Fibroblast of lung (primary cell): ENCODE measurements at regions not wholly inside any gene's neighbourhood (a gene's known extent, or its start where the extent isn't known, plus 50 kb on each side); places are given as distances from the start of the nearest gene placed in this dataset.

Experiments
- DNase-seq, 2 donors: peaks; one replicate each; pipeline versions ENCODE4 v3.0.0 to v3.0.0-alpha.2; 2010; ENCODE audit warnings: low read depth in 2 of 2
- H2AFZ ChIP-seq: 2 replicates; pipeline ENCODE4 v1.5.1; 2012; ENCODE audit warnings: low read length, control low read depth, inconsistent platforms
- H3K27ac ChIP-seq: 2 replicates; pipeline ENCODE4 v1.5.1; 2011; ENCODE audit warnings: low read length, control low read depth; ENCODE audit not compliant: insufficient read depth
- H3K27me3 ChIP-seq: 2 replicates; pipeline ENCODE4 v1.5.1; 2011; ENCODE audit warnings: mild to moderate bottlenecking, low read length; ENCODE audit not compliant: control insufficient read depth, insufficient read depth
- H3K36me3 ChIP-seq: 2 replicates; pipeline ENCODE4 v1.5.1; 2011; ENCODE audit warnings: low read length; ENCODE audit not compliant: control insufficient read depth, insufficient read depth
- H3K4me1 ChIP-seq: 2 replicates; pipeline ENCODE4 v1.5.1; 2011; ENCODE audit warnings: low read length; ENCODE audit not compliant: control insufficient read depth, insufficient read depth; ENCODE audit errors: extremely low read depth
- H3K4me2 ChIP-seq: 2 replicates; pipeline ENCODE4 v1.5.1; 2011; ENCODE audit warnings: low read length, control low read depth; ENCODE audit not compliant: insufficient read depth; ENCODE audit errors: extremely low read depth
- H3K4me3 ChIP-seq, 4 experiments: fragments of 200-600 bp in 1 of 4; sonication (generic) in 1 of 4; replicated peaks in 1 of 4; 2 replicates each; pipeline ENCODE4 v1.5.1; 2011 to 2016; ENCODE audit warnings: low read length in 4 of 4, low read depth in 3 of 4, mild to moderate bottlenecking in 3 of 4, control low read depth in 2 of 4, inconsistent platforms in 1 of 4, mixed read lengths in 1 of 4; ENCODE audit not compliant: insufficient read depth in 1 of 4; ENCODE audit errors: control extremely low read depth in 1 of 4
- H3K79me2 ChIP-seq: 2 replicates; pipeline ENCODE4 v1.5.1; 2012; ENCODE audit warnings: mild to moderate bottlenecking, low read length, inconsistent platforms; ENCODE audit not compliant: control insufficient read depth, insufficient read depth
- H3K9ac ChIP-seq: 2 replicates; pipeline ENCODE4 v1.5.1; 2011; ENCODE audit warnings: mild to moderate bottlenecking, low read length, control low read depth; ENCODE audit not compliant: insufficient read depth
- H3K9me3 ChIP-seq: 2 replicates; pipeline ENCODE4 v1.5.1; 2012; ENCODE audit warnings: low read depth, low read length; ENCODE audit not compliant: control insufficient read depth, insufficient read depth
- H4K20me1 ChIP-seq: 2 replicates; pipeline ENCODE4 v1.5.1; 2011; ENCODE audit warnings: low read length; ENCODE audit not compliant: control insufficient read depth, insufficient read depth; ENCODE audit errors: extremely low read depth
- EZH2 ChIP-seq: IDR thresholded peaks from 2 replicates; pipeline ENCODE4 v1.5.1; 2012; ENCODE audit warnings: low read length, control low read depth, mild to moderate bottlenecking; ENCODE audit errors: missing control alignments
- TF ChIP-seq, protein P1 (sequence below), 2 donors: IDR thresholded peaks in 1 of 2; conservative IDR thresholded peaks in 1 of 2; 1 replicate in 1 of 2; 2 replicates in 1 of 2; pipeline ENCODE4 v1.5.1; 2011 to 2012; ENCODE audit warnings: low read length in 2 of 2, control low read depth in 1 of 2, inconsistent platforms in 1 of 2, low read depth in 1 of 2, mild to moderate bottlenecking in 1 of 2

DNA sequence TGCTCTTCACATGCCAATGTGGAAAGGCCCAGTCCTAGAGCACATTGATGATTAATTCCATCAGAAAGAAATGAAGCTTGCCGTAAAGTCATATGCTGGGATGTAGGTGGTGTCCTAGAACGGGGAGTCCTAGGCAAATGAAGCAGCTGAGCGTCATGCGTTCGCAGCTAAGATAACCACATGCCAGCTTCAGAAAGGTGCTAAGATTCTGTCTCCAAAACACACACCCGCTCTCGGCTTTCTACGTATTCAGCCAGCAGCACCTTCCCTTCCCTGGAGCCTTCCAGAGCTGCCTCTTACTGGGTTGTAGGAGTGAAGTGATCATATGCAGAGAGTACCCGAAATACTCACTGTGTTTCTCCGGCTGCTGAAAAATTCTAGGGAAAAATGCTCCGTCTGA is 421.6 kb upstream of the ID2 start:
- Histone ChIP-seq H3K4me2 (no peak overlapping the region), H3K4me3 (no peak overlapping the region), H3K27me3 (no peaks in the 10 kb centered on the region), H3K36me3 (no peaks in the 10 kb centered on the region), H3K9ac (no peak overlapping the region), H3K9me3 (no peaks in the 10 kb centered on the region), H3K79me2 (no peaks in the 10 kb centered on the region), H3K27ac (no peak overlapping the region), H3K4me1 (no peaks in the 10 kb centered on the region), H4K20me1 (no peaks in the 10 kb centered on the region), H2AFZ (no peak overlapping the region)
- TF ChIP-seq, protein P1, sequence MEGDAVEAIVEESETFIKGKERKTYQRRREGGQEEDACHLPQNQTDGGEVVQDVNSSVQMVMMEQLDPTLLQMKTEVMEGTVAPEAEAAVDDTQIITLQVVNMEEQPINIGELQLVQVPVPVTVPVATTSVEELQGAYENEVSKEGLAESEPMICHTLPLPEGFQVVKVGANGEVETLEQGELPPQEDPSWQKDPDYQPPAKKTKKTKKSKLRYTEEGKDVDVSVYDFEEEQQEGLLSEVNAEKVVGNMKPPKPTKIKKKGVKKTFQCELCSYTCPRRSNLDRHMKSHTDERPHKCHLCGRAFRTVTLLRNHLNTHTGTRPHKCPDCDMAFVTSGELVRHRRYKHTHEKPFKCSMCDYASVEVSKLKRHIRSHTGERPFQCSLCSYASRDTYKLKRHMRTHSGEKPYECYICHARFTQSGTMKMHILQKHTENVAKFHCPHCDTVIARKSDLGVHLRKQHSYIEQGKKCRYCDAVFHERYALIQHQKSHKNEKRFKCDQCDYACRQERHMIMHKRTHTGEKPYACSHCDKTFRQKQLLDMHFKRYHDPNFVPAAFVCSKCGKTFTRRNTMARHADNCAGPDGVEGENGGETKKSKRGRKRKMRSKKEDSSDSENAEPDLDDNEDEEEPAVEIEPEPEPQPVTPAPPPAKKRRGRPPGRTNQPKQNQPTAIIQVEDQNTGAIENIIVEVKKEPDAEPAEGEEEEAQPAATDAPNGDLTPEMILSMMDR (conservative IDR thresholded peaks at IDR 0.05 in 1 of 2, IDR thresholded peaks at IDR 0.05 in 1 of 2; ENCODE audit: low read depth in 1 of 2, low read length in 2 of 2), result no peak
- no peak for TF ChIP-seq EZH2
- DNase-seq, result no peak

DNA sequence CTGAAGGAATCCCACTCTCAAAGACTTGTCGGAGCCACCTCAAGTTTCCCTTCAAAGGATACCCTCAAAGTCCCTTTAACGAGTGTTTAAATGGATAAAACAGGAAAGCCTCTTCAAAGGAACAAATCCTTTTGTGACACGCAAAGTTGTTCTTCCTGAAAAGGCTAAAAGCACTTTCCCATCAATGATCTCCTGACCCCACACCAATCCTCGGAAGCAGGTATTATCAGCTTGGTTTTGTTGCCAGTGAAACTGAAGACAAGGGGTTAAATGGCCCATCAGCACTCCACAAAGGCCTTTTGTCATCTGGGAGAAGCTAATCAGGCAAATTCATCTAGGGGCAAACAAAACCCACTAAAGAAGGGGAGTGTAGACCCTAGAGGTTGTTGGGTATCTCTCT is 418.0 kb upstream of the ID2 start:
- H4K20me1 ChIP-seq, result no peaks in the 10 kb centered on the region
- no peak for DNase-seq
- TF ChIP-seq, protein P1 (conservative IDR thresholded peaks at IDR 0.05 in 1 of 2, IDR thresholded peaks at IDR 0.05 in 1 of 2; ENCODE audit: low read depth in 1 of 2, low read length in 2 of 2), result no peak
- TF ChIP-seq EZH2, result no peak
- no peaks in the 10 kb centered on the region for H3K27me3 ChIP-seq
- H3K4me3 ChIP-seq, result no peak overlapping the region
- H3K9me3 ChIP-seq, result no peaks in the 10 kb centered on the region
- no peaks in the 10 kb centered on the region for H3K79me2 ChIP-seq
- H3K4me1 ChIP-seq, result no peaks in the 10 kb centered on the region
- H3K4me2 ChIP-seq, result no peak overlapping the region
- H3K9ac ChIP-seq, result no peak overlapping the region
- H3K27ac ChIP-seq, result no peak overlapping the region
- H3K36me3 ChIP-seq, result no peaks in the 10 kb centered on the region
- H2AFZ ChIP-seq, result no peak overlapping the region

DNA sequence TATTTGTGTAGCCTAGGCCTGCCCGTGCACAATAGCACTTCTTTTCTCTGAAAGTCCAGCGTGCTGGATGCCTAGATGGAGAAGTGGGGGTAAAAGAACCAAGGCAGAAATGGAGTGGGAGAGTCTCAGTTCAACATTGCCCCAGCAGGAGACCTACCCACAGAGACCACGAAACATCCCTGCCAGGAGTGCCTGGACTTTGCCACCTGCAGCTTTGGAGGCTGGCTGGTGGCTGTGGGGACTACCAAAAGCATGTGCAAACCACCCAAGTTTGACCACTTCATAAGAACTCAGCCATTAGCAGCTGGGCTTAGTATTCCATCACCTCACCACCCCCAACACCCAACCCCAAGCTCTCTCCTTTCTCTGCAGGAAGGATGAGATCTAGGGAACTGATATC is 416.9 kb upstream of the ID2 start:
- no peak for TF ChIP-seq EZH2
- TF ChIP-seq, protein P1 (conservative IDR thresholded peaks at IDR 0.05 in 1 of 2, IDR thresholded peaks at IDR 0.05 in 1 of 2; ENCODE audit: low read depth in 1 of 2, low read length in 2 of 2), result no peak
- Histone ChIP-seq H2AFZ (no peak overlapping the region), H3K27ac (no peak overlapping the region), H3K36me3 (no peaks in the 10 kb centered on the region), H3K4me3 (no peak overlapping the region), H3K4me1 (no peaks in the 10 kb centered on the region), H3K9me3 (no peaks in the 10 kb centered on the region), H4K20me1 (no peaks in the 10 kb centered on the region), H3K9ac (no peak overlapping the region), H3K27me3 (no peaks in the 10 kb centered on the region), H3K79me2 (no peaks in the 10 kb centered on the region), H3K4me2 (no peak overlapping the region)
- DNase-seq, result no peak
